Osteoblast (primary cell): ENCODE measurements at regions not wholly inside any gene's neighbourhood (a gene's known extent, or its start where the extent isn't known, plus 50 kb on each side); places are given as distances from the start of the nearest gene placed in this dataset.

Experiments
- DNase-seq: peaks from one replicate; pipeline ENCODE4 v3.0.0; 2011; ENCODE audit warnings: low spot score, mixed read lengths; ENCODE audit not compliant: insufficient read length; ENCODE audit errors: missing footprints
- H2AFZ ChIP-seq: 2 replicates; pipeline ENCODE4 v1.6.0; 2011; ENCODE audit warnings: mild to moderate bottlenecking, low read length
- H3K27ac ChIP-seq: 2 replicates; pipeline ENCODE4 v1.5.1; 2011; ENCODE audit warnings: mild to moderate bottlenecking, low read depth, low read length, moderate library complexity
- H3K27me3 ChIP-seq: 2 replicates; pipeline ENCODE4 v1.6.0; 2012; ENCODE audit warnings: mild to moderate bottlenecking, control low read depth, inconsistent platforms, low read length, moderate library complexity; ENCODE audit not compliant: insufficient read depth
- H3K36me3 ChIP-seq: 2 replicates; pipeline ENCODE4 v1.5.1; 2011; ENCODE audit warnings: mild to moderate bottlenecking, low read length, control low read depth, moderate library complexity; ENCODE audit not compliant: insufficient read depth
- H3K4me1 ChIP-seq: 2 replicates; pipeline ENCODE4 v1.5.1; 2011; ENCODE audit warnings: mild to moderate bottlenecking, low read length, control low read depth, moderate library complexity; ENCODE audit not compliant: insufficient read depth
- H3K4me2 ChIP-seq: 2 replicates; pipeline ENCODE4 v1.6.0; 2011; ENCODE audit warnings: mild to moderate bottlenecking, low read length; ENCODE audit not compliant: insufficient read depth
- H3K4me3 ChIP-seq: fragments of 200-600 bp; sonication (generic); 3 replicates; pipeline ENCODE4 v1.5.1; 2012; ENCODE audit warnings: mild to moderate bottlenecking, low read length, inconsistent platforms; ENCODE audit not compliant: insufficient read depth
- H3K79me2 ChIP-seq: 2 replicates; pipeline ENCODE4 v1.6.0; 2012; ENCODE audit warnings: mild to moderate bottlenecking, low read length, control low read depth, inconsistent platforms; ENCODE audit not compliant: insufficient read depth
- H3K9me3 ChIP-seq: 2 replicates; pipeline ENCODE4 v1.5.1; 2011; ENCODE audit warnings: low read depth, low read length, control low read depth
- H4K20me1 ChIP-seq: 2 replicates; pipeline ENCODE4 v1.6.0; 2012; ENCODE audit warnings: mild to moderate bottlenecking, low read length, control low read depth; ENCODE audit not compliant: insufficient read depth
- CTCF ChIP-seq: IDR thresholded peaks from 2 replicates; pipeline ENCODE4 v1.5.1; 2011; ENCODE audit warnings: mild to moderate bottlenecking, low read depth, low read length, moderate library complexity; ENCODE audit errors: extremely low read depth

- H4K20me1 ChIP-seq = no peaks in the 10 kb centered on the region
- H3K4me3 ChIP-seq = no peak overlapping the region
- no peak overlapping the region for H2AFZ ChIP-seq
- no peaks in the 10 kb centered on the region for H3K79me2 ChIP-seq
- H3K36me3 ChIP-seq = no peaks in the 10 kb centered on the region
- H3K4me2 ChIP-seq = no peak overlapping the region
- H3K9me3 ChIP-seq = peaks cover 4% of the 10 kb centered on the region
- no peak for TF ChIP-seq CTCF
- no peak overlapping the region for H3K27ac ChIP-seq
- H3K4me1 ChIP-seq = no peaks in the 10 kb centered on the region
- no peaks in the 10 kb centered on the region for H3K27me3 ChIP-seq
- DNase-seq = no peak
Measured at GRCh38 chr2:137802038-137802437, 162.2 kb upstream of the HNMT start.

- no peak overlapping the region for H3K4me3 ChIP-seq
- H3K27me3 ChIP-seq = no peaks in the 10 kb centered on the region
- no peak for TF ChIP-seq CTCF
- H3K36me3 ChIP-seq = no peaks in the 10 kb centered on the region
- no peaks in the 10 kb centered on the region for H4K20me1 ChIP-seq
- H3K4me2 ChIP-seq = no peak overlapping the region
- no peak overlapping the region for H2AFZ ChIP-seq
- no peaks in the 10 kb centered on the region for H3K4me1 ChIP-seq
- peaks cover 4% of the 10 kb centered on the region for H3K9me3 ChIP-seq
- DNase-seq = no peak
- H3K79me2 ChIP-seq = no peaks in the 10 kb centered on the region
- H3K27ac ChIP-seq = no peak overlapping the region
Measured at GRCh38 chr2:137806068-137806805, 158.0 kb upstream of the HNMT start.

- Histone ChIP-seq H2AFZ (no peak overlapping the region), H3K27ac (no peak overlapping the region), H3K4me1 (no peaks in the 10 kb centered on the region), H4K20me1 (no peaks in the 10 kb centered on the region), H3K4me2 (no peak overlapping the region), H3K36me3 (no peaks in the 10 kb centered on the region), H3K9me3 (no peaks in the 10 kb centered on the region), H3K27me3 (no peaks in the 10 kb centered on the region), H3K4me3 (no peak overlapping the region), H3K79me2 (no peaks in the 10 kb centered on the region)
- DNase-seq = no peak
- TF ChIP-seq CTCF = no peak
Measured at GRCh38 chr2:137809252-137809651, 155.0 kb upstream of the HNMT start.

GRCh38 chr2:137809837-137810236, 154.4 kb upstream of the HNMT start:
- H4K20me1 ChIP-seq = no peaks in the 10 kb centered on the region
- DNase-seq = no peak
- H3K27ac ChIP-seq = no peak overlapping the region
- H3K36me3 ChIP-seq = no peaks in the 10 kb centered on the region
- no peak for TF ChIP-seq CTCF
- H3K79me2 ChIP-seq = no peaks in the 10 kb centered on the region
- no peaks in the 10 kb centered on the region for H3K4me1 ChIP-seq
- H3K9me3 ChIP-seq = no peaks in the 10 kb centered on the region
- H3K27me3 ChIP-seq = no peaks in the 10 kb centered on the region
- H3K4me3 ChIP-seq = no peak overlapping the region
- no peak overlapping the region for H2AFZ ChIP-seq
- H3K4me2 ChIP-seq = no peak overlapping the region
